ENCODE measurements at regions not wholly inside any gene's neighbourhood (a gene's known extent, or its start where the extent isn't known, plus 50 kb on each side); places are given as distances from the start of the nearest gene placed in this dataset.

- no peaks in the 10 kb centered on the region for H3K9me3 ChIP-seq (ENCODE audit: low read length)
- no peaks in the 10 kb centered on the region for H3F3A ChIP-seq (ENCODE audit: insufficient read depth, low read length)
- no peak overlapping the region for H3K4me3 ChIP-seq (ENCODE audit: low read depth, low read length, poor library complexity, severe bottlenecking)
- no peaks in the 10 kb centered on the region for H3K36me3 ChIP-seq (ENCODE audit: insufficient read depth, low read length)
- H3K9ac ChIP-seq (ENCODE audit: low read length): no peak overlapping the region
- H3K4me2 ChIP-seq (ENCODE audit: low read length): no peak overlapping the region
- H4K20me1 ChIP-seq (ENCODE audit: insufficient read depth, low read length): no peaks in the 10 kb centered on the region
- H3K27ac ChIP-seq (ENCODE audit: low read depth, low read length, poor library complexity, severe bottlenecking): no peak overlapping the region
- no peaks in the 10 kb centered on the region for H3K9me2 ChIP-seq (ENCODE audit: low read depth, low read length)
- H3K27me3 ChIP-seq (ENCODE audit: insufficient read depth, low read length): no peaks in the 10 kb centered on the region
- TF ChIP-seq CTCF (IDR thresholded peaks at IDR 0.05; ENCODE audit: low read length): no peak
- TF ChIP-seq EZH2 (IDR thresholded peaks at IDR 0.05; ENCODE audit: borderline replicate concordance, low read length): no peak
- H3K4me1 ChIP-seq (ENCODE audit: insufficient read depth, low read length, severe bottlenecking): no peaks in the 10 kb centered on the region
- no peaks in the 10 kb centered on the region for H3K79me2 ChIP-seq (ENCODE audit: insufficient read depth, low read length)
- no peak overlapping the region for H2AFZ ChIP-seq (ENCODE audit: low read length)
Observed at GRCh38 chr6:147726342-147726741, 217.9 kb downstream of the SAMD5 start.

- no peak overlapping the region for H3K27ac ChIP-seq (ENCODE audit: low read depth, low read length, poor library complexity, severe bottlenecking)
- H3K27me3 ChIP-seq (ENCODE audit: insufficient read depth, low read length): no peaks in the 10 kb centered on the region
- H3K9me2 ChIP-seq (ENCODE audit: low read depth, low read length): no peaks in the 10 kb centered on the region
- no peaks in the 10 kb centered on the region for H3F3A ChIP-seq (ENCODE audit: insufficient read depth, low read length)
- no peak overlapping the region for H2AFZ ChIP-seq (ENCODE audit: low read length)
- no peak overlapping the region for H3K4me3 ChIP-seq (ENCODE audit: low read depth, low read length, poor library complexity, severe bottlenecking)
- H3K79me2 ChIP-seq (ENCODE audit: insufficient read depth, low read length): no peaks in the 10 kb centered on the region
- H3K36me3 ChIP-seq (ENCODE audit: insufficient read depth, low read length): no peaks in the 10 kb centered on the region
- TF ChIP-seq EZH2 (IDR thresholded peaks at IDR 0.05; ENCODE audit: borderline replicate concordance, low read length) (no peak), CTCF (IDR thresholded peaks at IDR 0.05; ENCODE audit: low read length) (no peak)
- H3K4me2 ChIP-seq (ENCODE audit: low read length): no peak overlapping the region
- no peak overlapping the region for H3K9ac ChIP-seq (ENCODE audit: low read length)
- H3K9me3 ChIP-seq (ENCODE audit: low read length): no peaks in the 10 kb centered on the region
- H4K20me1 ChIP-seq (ENCODE audit: insufficient read depth, low read length): no peaks in the 10 kb centered on the region
- no peaks in the 10 kb centered on the region for H3K4me1 ChIP-seq (ENCODE audit: insufficient read depth, low read length, severe bottlenecking)
Observed at GRCh38 chr6:147728903-147729302, 220.4 kb downstream of the SAMD5 start.

- no peaks in the 10 kb centered on the region for H3K9me3 ChIP-seq (ENCODE audit: low read length)
- no peaks in the 10 kb centered on the region for H3K9me2 ChIP-seq (ENCODE audit: low read depth, low read length)
- no peak overlapping the region for H3K4me3 ChIP-seq (ENCODE audit: low read depth, low read length, poor library complexity, severe bottlenecking)
- no peak overlapping the region for H2AFZ ChIP-seq (ENCODE audit: low read length)
- H4K20me1 ChIP-seq (ENCODE audit: insufficient read depth, low read length): no peaks in the 10 kb centered on the region
- no peaks in the 10 kb centered on the region for H3K27me3 ChIP-seq (ENCODE audit: insufficient read depth, low read length)
- no peaks in the 10 kb centered on the region for H3K79me2 ChIP-seq (ENCODE audit: insufficient read depth, low read length)
- H3K4me2 ChIP-seq (ENCODE audit: low read length): no peak overlapping the region
- no peak overlapping the region for H3K9ac ChIP-seq (ENCODE audit: low read length)
- no peak overlapping the region for H3K27ac ChIP-seq (ENCODE audit: low read depth, low read length, poor library complexity, severe bottlenecking)
- H3K36me3 ChIP-seq (ENCODE audit: insufficient read depth, low read length): no peaks in the 10 kb centered on the region
- no peak for TF ChIP-seq CTCF (IDR thresholded peaks at IDR 0.05; ENCODE audit: low read length)
- no peak for TF ChIP-seq EZH2 (IDR thresholded peaks at IDR 0.05; ENCODE audit: borderline replicate concordance, low read length)
- H3F3A ChIP-seq (ENCODE audit: insufficient read depth, low read length): no peaks in the 10 kb centered on the region
- H3K4me1 ChIP-seq (ENCODE audit: insufficient read depth, low read length, severe bottlenecking): no peaks in the 10 kb centered on the region
Observed at GRCh38 chr6:147733686-147734085, 225.2 kb downstream of the SAMD5 start.

Data from OCI-LY1 (cell line).